HG02885 (cell line): ENCODE measurements at regions not wholly inside any gene's neighbourhood (a gene's known extent, or its start where the extent isn't known, plus 50 kb on each side); places are given as distances from the start of the nearest gene placed in this dataset.
A peak's percentile ranks its signal among the peaks of the same experiment; 100 is the strongest.

ENCODE experiments used
- ATAC-seq: cut with Tn5 transposase; IDR thresholded peaks from one replicate; pipeline ENCODE4 v1.9.1; 2021; ENCODE audit warnings: mild to moderate bottlenecking; ENCODE audit not compliant: unreplicated experiment, poor library complexity

DNA sequence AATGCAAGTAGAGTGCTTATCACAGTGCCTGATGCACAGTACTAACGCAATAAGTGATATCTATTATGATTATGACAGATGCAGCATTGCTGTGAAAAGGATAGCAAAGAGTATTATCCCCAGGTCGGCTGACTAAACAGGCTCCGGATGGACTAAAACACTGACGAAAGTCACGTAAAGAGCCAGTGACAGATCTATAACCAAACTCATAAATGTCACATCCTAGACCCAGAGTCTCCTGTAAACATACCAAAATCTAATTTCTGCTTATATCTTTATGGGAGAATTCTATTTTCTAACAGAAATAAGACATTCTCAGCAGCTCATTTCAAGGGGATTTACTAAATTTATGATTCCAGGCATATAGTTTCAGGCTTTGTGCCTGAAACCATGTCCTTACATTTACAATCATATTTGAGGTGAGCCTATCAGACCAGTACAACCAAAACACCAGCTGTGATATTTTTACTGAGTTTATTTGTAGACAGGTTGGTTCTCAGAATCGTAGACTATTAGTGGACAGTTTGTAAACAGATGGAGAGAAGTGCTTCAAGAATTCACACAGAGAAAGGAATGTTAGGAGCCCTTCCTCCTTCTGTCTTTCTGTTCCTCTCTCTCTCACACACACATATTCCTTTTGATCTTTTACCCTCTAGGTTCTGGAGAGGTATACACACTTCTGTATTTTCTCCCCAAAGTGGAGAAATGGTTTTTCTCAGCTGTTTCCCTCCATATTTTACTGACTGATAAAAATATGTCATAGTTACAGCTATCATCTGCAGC, 52.4 kb upstream of the WDR26 start:
- ATAC-seq = no peak

DNA sequence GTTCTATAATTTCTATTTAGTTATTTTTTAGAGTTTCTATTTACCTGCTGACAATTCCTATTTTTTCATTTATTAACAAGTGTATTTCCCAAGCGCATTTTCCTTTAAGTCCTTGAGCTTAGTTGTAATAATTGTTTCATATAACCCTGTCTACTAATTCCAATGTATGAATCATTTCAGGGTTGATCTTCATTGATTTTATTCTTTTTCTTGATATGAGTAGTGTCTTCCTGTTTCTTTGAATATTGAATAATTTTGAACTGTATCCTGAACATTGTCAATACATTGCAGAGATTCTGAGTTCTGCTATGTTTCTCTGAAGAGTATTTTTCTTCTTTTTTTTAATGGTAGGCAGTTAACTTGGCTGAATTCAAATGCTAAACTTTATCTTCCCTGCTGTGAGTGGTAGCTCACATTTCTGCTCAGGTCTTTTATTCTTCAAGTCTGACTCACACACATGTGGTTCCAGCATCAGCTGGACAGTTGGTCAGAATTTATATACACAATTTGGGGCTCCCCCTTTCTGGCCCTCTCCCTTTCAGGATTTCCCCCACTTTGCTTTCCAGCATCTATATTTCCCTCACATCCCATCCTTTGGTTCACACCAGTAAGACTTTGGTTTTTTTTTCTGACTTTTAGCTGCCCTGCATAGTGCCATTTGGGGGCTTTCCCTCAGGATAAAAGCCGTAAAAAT, 54.4 kb upstream of the WDR26 start:
- no peak for ATAC-seq

DNA sequence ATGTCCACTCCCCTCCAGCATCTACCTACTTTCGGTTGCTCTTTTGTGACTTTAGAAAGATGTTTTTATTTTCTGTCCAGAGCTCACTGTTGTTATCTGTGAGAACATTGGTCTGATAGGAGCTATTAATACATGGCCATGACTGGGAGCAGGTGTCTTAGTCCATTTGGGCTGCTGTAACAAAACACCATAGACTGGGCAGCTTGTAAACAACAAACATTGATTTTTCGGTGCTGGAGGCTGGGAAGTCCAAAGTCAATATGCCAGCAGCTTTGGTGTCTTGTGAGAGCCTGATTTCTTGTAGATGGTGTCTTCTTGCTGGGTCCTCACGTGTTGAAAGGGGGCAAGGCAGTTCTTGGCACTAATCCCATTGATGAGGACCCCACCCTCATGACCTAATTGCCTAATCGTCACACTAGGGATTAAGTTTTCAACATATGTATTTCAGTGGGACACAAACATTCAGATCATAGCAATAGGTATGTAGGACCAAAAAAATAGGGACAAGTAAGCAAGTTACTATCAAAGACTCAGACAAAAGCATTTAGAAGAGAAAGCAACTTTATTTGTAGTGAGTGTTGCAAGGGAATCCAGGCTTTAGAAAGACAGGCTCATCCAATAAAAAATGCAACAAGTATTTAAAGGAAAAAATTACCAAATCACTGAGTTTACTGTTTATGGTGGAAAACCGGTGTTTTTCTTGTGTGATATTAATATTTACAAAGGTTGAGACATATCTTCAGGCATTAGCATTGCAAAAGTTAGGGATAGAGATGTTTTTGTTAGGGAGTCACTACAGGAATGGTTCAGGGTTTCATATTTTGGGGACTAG, 55.2 kb upstream of the WDR26 start:
- ATAC-seq = no peak

DNA sequence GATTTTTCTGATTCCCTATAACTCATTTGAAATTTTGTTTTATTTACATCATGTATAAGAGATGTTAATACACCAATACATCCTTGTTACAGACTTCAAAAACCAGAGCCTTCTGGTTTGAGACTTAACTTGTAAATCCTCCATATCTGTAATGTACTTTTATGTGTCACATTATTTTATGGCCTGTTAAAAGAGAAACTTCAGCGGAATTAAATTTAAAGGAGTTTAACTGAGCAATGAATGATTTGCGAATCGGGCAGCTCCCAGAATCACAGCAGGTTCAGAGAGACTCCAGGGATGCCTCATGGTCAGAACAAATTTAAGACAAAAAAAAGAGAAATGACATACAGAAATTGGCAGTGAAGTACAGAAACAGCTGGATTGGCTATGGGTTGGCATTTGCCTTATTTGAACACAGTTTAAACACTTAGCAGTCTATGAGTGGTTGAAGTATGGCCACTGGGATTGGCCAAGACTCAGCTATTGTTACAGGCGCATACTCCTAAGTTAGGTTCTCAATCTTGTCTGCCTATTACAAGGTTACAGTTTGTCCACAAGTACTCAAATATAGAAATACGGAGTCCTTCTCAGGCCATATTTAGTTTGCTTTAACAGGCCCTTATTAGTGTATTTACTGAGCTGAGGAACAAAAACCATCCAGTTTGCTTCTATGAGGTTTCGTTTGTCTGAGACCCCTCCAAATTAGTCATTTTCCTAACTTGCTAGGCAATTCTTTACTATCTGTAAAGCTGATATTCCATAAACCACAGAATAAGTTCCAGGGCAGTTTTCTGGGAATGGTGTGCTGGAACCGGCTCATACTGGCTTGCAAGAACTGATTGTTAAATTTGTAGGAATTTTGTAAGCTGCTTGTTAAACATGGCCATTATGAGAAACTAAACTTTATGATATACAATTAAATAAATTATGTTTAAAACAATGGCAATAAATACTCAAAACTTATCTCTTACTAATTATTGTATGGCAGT, 56.2 kb upstream of the WDR26 start:
- ATAC-seq = no peak

DNA sequence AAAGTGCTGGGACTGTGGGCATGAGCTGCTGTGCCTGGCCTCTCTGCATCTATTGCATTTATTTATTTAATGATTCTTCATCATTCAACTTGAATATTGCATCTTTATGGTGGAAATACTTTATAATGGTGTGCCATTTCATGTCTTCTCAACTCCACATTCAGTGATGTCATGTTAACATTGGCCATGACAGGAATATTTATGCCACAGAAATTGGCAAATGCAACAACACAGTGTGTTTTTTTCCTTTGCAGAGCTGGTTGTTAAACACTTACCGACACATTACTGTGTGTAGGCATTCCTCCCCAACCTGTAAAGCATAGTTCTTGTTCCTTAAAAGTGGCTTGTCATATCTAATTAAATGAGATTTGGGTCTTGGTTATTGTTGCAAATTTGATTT, 57.4 kb upstream of the WDR26 start:
- no peak for ATAC-seq

DNA sequence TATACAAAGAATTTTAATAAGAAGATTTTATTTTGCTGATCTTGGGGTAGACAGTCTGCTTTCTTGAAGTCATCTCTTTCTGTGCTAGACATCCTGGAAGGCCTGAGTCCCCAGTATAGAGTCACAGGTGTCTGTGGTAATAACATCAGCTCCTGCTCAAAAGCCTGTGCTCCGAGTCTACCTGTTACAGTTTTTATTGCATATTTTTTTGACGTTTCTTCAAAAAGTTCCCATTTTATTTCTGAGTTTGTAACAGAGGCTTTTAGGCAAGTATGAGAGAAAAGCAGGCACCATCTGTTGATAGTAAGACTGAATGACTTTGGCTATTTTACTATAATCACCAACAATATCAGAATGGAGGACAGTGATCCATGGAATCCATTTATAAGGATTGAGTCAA, 58.0 kb upstream of the WDR26 start:
- ATAC-seq = no peak

DNA sequence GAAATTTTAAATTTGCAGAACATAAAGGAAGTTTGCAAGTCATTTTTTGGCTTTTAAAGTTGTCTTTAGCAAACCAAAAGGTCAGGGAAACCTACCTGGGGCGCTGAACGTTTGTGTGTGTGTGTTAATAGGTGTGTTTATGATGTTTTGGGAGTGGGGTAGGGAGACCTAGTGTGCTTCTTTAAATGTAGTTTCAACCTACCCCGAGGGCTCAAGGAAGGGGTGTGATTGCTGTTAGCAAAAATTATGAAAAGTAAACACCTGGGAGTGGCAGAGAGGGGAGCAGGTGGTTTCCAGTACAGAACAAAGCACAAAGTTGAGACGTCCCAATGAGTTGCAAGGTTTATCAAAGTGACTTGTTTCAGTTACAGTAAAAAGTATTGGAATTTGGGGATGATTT, 58.7 kb upstream of the WDR26 start:
- no peak for ATAC-seq

DNA sequence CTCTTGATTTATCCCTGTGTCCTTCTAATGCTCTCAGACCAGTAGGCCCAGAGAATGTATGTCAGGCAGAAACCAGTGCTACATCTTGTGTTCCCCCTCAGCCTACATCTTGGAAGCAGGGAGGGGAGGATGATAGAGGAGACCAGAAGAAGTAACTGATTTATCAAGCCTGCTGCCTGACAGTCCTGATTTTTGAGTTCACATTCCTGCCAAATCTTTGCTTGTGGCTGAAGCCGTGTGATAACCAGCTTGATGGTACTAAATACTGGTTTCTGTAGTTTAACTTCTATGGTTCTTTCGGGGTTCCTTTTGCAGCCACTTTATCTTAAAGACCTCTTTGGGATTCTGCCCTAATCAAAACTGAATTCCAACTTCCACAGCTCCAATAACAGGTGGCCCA, 59.7 kb upstream of the WDR26 start:
- ATAC-seq = no peak

DNA sequence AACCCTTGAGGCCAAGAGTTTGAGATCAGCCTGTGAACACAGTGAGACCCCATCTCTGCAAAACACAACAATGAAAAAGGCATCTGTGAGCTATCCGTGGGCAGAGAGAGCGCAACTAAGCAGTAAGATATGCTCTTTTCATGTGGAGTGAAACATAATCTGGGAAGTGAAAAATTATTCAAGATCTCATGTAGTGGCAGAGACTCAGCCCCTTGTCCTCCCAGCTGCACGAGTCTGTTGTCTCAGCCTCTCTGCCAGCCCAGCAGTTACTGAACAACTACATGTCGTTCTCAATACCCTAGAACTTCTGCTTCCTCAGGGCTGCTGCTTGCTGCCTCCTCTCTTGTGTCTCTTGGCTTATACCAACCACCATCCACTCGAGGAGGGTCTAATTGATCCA, 61.3 kb upstream of the WDR26 start:
- no peak for ATAC-seq

DNA sequence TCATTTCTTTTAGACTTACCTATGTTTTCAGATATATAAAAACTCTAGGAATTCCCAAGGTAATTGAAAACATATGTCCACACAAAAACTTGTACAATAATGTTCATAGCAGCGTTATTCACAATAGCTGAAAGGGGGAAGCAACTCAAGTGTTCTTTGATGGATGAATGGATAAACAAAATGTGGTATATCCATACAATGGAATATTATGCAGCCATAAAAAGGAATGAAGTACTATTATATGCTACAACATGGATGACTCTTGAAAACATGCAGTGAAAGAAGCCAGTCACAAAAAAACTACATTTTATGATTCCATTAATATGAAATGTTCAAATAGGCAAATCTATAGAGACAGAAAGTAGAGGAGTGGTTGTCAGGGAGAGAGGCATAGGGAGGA, 62.2 kb upstream of the WDR26 start:
- no peak for ATAC-seq

DNA sequence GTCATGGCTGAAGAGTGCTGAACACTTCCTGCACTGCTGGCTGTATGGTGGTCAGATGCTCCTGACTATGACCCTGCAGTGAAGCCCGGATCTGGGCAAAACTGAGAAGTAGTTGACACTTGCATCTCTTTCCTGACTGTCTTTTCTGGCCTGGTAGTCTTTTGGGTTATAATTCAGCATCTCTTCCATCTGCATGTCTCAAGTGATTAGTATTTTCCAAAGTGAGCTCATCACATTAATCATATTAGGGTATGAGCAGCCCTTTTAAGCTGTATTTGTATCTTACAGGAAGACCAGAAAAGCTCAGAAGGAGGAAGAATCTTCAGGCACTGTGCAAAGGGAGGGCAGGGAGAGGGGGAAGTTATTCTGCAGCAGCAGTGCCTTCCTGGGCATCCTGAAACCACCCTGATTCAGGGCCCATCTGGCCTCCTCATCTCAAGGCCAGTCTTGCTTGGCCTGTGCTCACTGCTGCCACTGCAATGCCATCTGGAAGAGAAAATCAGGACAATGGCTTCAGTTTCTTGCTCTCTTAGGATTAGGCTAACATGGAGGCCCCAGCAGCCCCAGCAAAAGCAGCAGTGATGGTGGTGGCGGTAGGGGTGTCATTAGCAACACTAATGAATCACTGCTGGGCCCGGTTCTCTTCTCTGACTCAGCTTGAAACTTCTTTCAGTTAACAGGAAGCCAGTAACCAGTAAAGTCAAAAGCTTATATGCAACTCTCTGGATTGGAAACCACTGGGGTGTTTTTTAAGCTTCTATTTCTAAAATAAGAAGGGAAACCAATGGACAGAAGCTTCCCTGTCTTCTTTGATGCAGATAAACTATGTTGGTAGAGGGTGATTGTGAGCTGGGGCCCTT, 63.3 kb upstream of the WDR26 start:
- ATAC-seq = peak; percentile 97

DNA sequence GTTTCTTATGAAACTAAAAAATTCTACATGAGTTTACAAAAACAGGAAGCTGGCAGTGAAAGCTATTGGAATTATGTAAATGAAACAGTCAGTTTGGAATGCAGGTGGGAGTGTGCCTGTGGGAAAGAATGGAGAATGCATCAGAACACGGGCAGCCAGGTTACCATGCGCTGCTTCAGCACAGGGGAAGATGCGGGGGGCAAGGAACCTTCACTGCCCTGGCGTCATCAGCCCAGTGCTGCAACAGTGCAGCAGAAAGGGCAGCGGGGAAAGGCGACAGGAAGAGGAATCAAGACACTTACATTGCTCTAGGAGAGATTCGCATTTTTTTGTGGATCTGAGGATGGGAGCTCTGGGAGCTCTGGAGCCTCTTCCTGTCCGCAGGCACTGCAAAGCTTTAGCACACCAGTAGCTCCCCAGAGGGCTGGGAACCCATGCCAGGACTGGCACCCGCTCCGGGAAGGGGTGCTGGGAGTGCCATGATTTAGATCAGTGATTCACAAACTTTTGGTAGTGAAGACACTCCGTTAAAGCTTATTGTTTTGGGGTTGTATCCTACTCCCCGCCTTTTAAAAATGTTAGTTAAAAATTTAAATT, 64.1 kb upstream of the WDR26 start:
- ATAC-seq = peak; percentile 1

DNA sequence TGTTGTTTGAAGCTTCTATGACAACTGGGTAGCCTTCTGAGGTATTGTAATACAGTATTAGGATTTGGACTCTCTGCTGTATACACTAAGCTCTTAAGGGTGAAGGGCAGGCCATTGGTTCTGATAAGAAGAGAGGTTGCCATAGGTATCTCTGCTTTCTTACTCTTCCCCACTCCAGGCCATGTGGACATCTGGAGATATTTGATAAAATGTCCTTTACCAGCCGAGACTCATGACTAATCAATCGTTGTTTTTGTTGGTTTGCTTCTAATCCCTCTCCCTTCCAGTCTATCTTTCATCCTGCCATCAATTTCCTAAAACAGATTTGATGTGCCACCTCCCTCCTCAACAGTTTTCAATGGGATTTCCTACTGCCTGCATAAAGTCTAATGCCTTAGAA, 64.6 kb upstream of the WDR26 start:
- no peak for ATAC-seq

DNA sequence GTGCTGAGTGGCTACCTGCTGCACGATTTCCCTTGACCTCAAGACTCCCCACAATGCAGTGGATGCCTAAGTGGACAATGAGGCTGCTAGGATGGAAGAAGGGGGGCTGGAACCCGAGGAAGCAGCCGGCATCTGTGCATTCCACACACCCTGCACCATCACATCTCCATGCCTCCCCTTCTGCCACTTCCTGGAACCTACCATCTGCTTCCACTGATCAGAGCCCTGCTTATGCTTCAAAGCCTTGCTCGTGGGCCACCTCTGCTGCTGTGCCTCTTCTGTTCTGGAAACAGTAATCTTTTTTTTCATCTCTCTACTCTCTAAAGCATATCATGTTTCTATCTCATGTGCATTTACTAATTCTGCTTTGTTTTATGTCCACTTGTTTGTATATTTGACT, 66.2 kb upstream of the WDR26 start:
- no peak for ATAC-seq

DNA sequence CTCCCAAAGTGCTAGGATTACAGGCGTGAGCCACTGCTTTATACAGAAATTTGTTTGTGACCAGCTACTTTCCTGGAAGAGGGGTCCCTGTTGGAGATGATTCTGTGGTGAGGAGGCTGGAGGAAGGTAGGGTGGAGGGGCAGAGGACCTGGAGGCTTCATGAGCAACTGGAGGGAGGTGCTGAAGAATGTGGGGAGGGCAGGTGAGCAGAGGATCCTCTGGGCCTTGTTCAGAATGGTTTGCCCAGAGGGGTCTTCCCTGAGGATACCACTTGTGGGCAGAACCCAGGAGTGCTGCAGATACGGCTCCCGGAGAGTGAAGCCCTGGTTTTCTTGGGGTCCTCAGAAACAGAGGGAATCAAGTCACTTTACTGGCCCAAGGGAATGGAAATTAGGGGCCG, 67.2 kb upstream of the WDR26 start:
- ATAC-seq = no peak

DNA sequence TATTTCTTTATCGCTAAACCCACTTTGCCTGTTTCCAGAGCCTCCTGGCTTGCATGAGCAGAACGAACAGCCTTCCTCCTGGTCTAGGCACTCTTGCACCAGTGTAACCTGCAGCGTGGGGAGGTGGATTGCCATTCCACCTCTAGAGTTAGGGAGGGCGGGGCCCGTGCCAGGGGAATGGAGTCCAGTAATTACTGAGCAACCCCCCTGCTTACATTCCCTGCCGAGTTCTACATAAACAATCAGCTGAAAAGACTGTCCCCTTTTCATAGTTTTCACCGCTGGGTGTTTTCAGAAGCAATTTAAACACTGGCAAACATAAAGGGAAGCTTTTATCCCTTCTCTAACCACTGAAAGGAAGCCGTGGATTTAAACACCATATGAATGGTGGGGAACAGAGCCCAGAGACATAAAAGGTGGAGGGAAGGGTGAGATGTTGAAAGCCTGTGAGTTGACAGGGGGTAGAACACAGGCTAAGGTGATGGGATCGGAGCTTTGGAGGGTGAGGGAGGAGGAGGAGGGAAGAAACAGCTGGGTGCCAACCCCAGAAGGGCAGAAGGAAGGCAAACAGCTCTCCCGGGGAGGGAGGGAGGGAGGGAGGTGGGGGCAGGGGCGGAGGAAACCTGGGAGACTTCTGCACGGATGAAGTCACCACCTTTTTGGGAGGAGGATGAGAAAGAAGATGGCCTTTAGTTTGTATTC, 68.0 kb upstream of the WDR26 start:
- no peak for ATAC-seq

DNA sequence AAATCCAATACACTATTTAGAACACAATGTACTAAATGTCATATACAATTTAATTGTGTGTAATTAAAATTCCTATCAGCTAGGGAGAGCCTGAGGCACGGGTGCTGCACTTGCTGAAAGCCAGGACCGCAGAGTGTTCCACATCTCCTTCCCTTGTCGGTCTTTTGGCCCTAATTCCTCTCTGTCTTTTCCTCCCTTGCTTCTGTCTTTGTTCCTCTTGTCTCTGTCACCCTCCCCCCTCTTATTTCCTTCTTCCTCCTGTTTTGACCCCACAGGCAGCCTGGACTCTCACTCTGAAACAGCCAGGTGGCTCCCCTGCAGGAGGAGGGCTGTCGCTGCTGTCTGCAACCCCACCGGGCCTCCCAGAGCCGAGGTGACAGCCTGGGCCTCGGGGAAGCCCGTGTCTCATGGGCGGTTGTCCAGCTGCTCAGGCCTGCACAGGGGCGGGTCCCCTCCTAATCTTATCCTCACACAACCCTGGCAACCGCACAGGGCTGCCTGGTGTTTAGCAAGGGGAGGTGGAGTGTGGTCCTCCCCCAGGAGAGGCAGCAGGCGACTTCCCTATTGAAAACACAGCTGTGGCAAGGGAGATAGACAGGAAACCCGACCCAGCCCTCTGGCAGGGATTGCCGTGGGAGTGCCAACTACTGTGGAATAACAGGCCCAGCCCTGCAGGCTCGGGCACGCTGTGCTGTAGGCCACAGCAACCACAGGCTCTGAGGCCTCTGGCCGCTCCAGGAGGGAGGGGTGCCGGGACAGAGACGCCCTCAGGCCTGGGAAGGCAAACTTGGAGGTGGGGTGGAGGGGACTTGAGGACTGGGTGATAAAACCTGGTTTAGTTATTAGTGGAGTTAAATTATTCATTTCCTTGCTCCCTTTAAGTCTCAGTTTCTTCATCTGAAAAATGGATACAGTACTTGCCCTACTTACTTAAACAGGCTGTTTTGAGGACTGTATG, 68.8 kb upstream of the WDR26 start:
- ATAC-seq = peak; percentile 93
